SK-N-MC (cell line): ENCODE measurements at regions not wholly inside any gene's neighbourhood (a gene's known extent, or its start where the extent isn't known, plus 50 kb on each side); places are given as distances from the start of the nearest gene placed in this dataset.

ENCODE experiments used
- DNase-seq: peaks from one replicate; pipeline ENCODE4 v3.0.0-alpha.2; 2011; ENCODE audit warnings: low read depth, low spot score
- H3K27ac ChIP-seq: fragments of 200-600 bp; sonication (generic); 2 replicates; pipeline ENCODE4 v1.5.1; 2016; ENCODE audit warnings: mixed run types
- H3K36me3 ChIP-seq: fragments of 200-600 bp; sonication (generic); 2 replicates; pipeline ENCODE4 v1.6.1; 2017; ENCODE audit warnings: antibody characterized with exemption, low read length, mixed read lengths; ENCODE audit not compliant: insufficient read depth
- H3K4me3 ChIP-seq: fragments of 200-600 bp; sonication (generic); 2 replicates; pipeline ENCODE4 v1.5.1; 2016
- H3K9ac ChIP-seq: fragments of 200-600 bp; sonication (generic); 2 replicates; pipeline ENCODE4 v1.8.0; 2017; ENCODE audit warnings: mixed run types, mixed read lengths; ENCODE audit not compliant: insufficient read length
- H3K9me3 ChIP-seq: fragments of 200-600 bp; sonication (generic); 2 replicates; pipeline ENCODE4 v1.6.1; 2017; ENCODE audit warnings: low read depth, mild to moderate bottlenecking, antibody characterized with exemption, low read length, moderate library complexity, mixed read lengths
- EZH2 ChIP-seq: fragments of 200-600 bp; sonication (generic); IDR thresholded peaks from one replicate; pipeline ENCODE4 v1.6.1; 2017; ENCODE audit warnings: antibody characterized with exemption
- FOXP2 ChIP-seq: optimal IDR thresholded peaks from 2 replicates; pipeline ENCODE3; 2011; ENCODE audit warnings: mild to moderate bottlenecking, moderate library complexity; ENCODE audit not compliant: insufficient read depth; ENCODE audit errors: extremely low read length, control extremely low read depth
- POLR2AphosphoS5 ChIP-seq: IDR thresholded peaks from 2 replicates; pipeline ENCODE4 v1.6.1; 2012; ENCODE audit warnings: mild to moderate bottlenecking, low read depth, low read length, borderline replicate concordance

GRCh38 chr12:59867055-59867454, 271.2 kb downstream of the SLC16A7 start:
- Histone ChIP-seq H3K9ac (no peak overlapping the region), H3K4me3 (no peak overlapping the region), H3K27ac (no peak overlapping the region), H3K36me3 (no peaks in the 10 kb centered on the region), H3K9me3 (no peaks in the 10 kb centered on the region)
- DNase-seq = no peak
- TF ChIP-seq FOXP2 (no peak), POLR2AphosphoS5 (no peak), EZH2 (no peak)

- DNase-seq = no peak
- no peak for TF ChIP-seq FOXP2
- no peak for TF ChIP-seq POLR2AphosphoS5
- no peak for TF ChIP-seq EZH2
Measured at GRCh38 chr12:59867689-59868088, 271.9 kb downstream of the SLC16A7 start.

GRCh38 chr12:59871779-59872178, 275.9 kb downstream of the SLC16A7 start:
- H3K9ac ChIP-seq = no peak overlapping the region
- TF ChIP-seq FOXP2 (no peak), EZH2 (no peak), POLR2AphosphoS5 (no peak)

More at GRCh38 chr12:59867689-59868088, 271.9 kb downstream of the SLC16A7 start:
- Histone ChIP-seq H3K9me3 (no peaks in the 10 kb centered on the region), H3K9ac (no peak overlapping the region), H3K27ac (no peak overlapping the region), H3K36me3 (no peaks in the 10 kb centered on the region), H3K4me3 (no peak overlapping the region)

GRCh38 chr12:59873136-59873535, 277.3 kb downstream of the SLC16A7 start:
- no peaks in the 10 kb centered on the region for H3K9me3 ChIP-seq
- no peaks in the 10 kb centered on the region for H3K36me3 ChIP-seq
- no peak overlapping the region for H3K4me3 ChIP-seq
- no peak overlapping the region for H3K27ac ChIP-seq
- DNase-seq = no peak
- TF ChIP-seq POLR2AphosphoS5 (no peak), EZH2 (no peak), FOXP2 (no peak)
- no peak overlapping the region for H3K9ac ChIP-seq

More at GRCh38 chr12:59871779-59872178, 275.9 kb downstream of the SLC16A7 start:
- Histone ChIP-seq H3K36me3 (no peaks in the 10 kb centered on the region), H3K9me3 (no peaks in the 10 kb centered on the region), H3K4me3 (no peak overlapping the region), H3K27ac (no peak overlapping the region)
- DNase-seq = no peak

GRCh38 chr12:59874781-59875180, 279.0 kb downstream of the SLC16A7 start:
- TF ChIP-seq EZH2 (no peak), POLR2AphosphoS5 (no peak), FOXP2 (no peak)
- no peak for DNase-seq
- no peak overlapping the region for H3K4me3 ChIP-seq
- H3K9me3 ChIP-seq = no peaks in the 10 kb centered on the region
- H3K9ac ChIP-seq = no peak overlapping the region
- H3K36me3 ChIP-seq = no peaks in the 10 kb centered on the region
- no peak overlapping the region for H3K27ac ChIP-seq

GRCh38 chr12:59886131-59886733, 290.4 kb downstream of the SLC16A7 start:
- no peak overlapping the region for H3K9ac ChIP-seq
- no peak overlapping the region for H3K4me3 ChIP-seq
- H3K36me3 ChIP-seq = no peaks in the 10 kb centered on the region
- no peaks in the 10 kb centered on the region for H3K9me3 ChIP-seq
- H3K27ac ChIP-seq = no peak overlapping the region
- no peak for TF ChIP-seq EZH2
- no peak for DNase-seq

GRCh38 chr12:59887178-59887577, 291.3 kb downstream of the SLC16A7 start:
- Histone ChIP-seq H3K9me3 (no peaks in the 10 kb centered on the region), H3K36me3 (no peaks in the 10 kb centered on the region), H3K4me3 (no peak overlapping the region), H3K27ac (no peak overlapping the region), H3K9ac (no peak overlapping the region)
- no peak for TF ChIP-seq FOXP2
- TF ChIP-seq POLR2AphosphoS5 = no peak
- no peak for TF ChIP-seq EZH2
- DNase-seq = no peak

- H3K36me3 ChIP-seq = no peaks in the 10 kb centered on the region
- DNase-seq = no peak
- H3K9ac ChIP-seq = no peak overlapping the region
- H3K9me3 ChIP-seq = no peaks in the 10 kb centered on the region
- H3K4me3 ChIP-seq = no peak overlapping the region
- TF ChIP-seq POLR2AphosphoS5 (no peak), EZH2 (no peak), FOXP2 (no peak)
- H3K27ac ChIP-seq = no peak overlapping the region
Measured at GRCh38 chr12:59890896-59891579, 295.2 kb downstream of the SLC16A7 start.
